ENCODE measurements at regions not wholly inside any gene's neighbourhood (a gene's known extent, or its start where the extent isn't known, plus 50 kb on each side); places are given as distances from the start of the nearest gene placed in this dataset.

- Histone ChIP-seq H3K4me1 (replicated peaks in 1 of 4; ENCODE audit: control insufficient read depth in 3 of 4, insufficient read depth in 4 of 4, low read length in 3 of 4) (peaks cover 0 to 21% (median 8%) of the 10 kb centered on the region in 4 experiments; a peak in 6 of 7 replicates), H3K27ac (ENCODE audit: low read depth, low read length) (no peak overlapping the region), H2BK5ac (ENCODE audit: low read depth, low read length) (no peak overlapping the region), H3K14ac (ENCODE audit: insufficient read length) (no peak overlapping the region), H3K9me3 (ENCODE audit: insufficient read depth in 2 of 2, low read depth in 1 of 2, low read length in 1 of 2) (no peaks in the 10 kb centered on the region), H2BK20ac (ENCODE audit: low read length) (no peak overlapping the region), H3K79me2 (ENCODE audit: control insufficient read depth in 1 of 2, insufficient read depth in 2 of 2, low read length in 2 of 2) (no peaks in the 10 kb centered on the region), H3K23ac (ENCODE audit: insufficient read length) (no peak overlapping the region), H3K27me3 (replicated peaks in 1 of 4; ENCODE audit: control insufficient read depth in 3 of 4, extremely low read depth in 1 of 4, insufficient read depth in 3 of 4, low read length in 3 of 4) (no peaks in the 10 kb centered on the region; a peak in 1 of 7 replicates), H4K8ac (ENCODE audit: extremely low read depth, insufficient read depth, low read length) (no peak overlapping the region), H4K20me1 (replicated peaks in 1 of 2; ENCODE audit: control insufficient read depth in 1 of 2, insufficient read depth in 2 of 2, low read length in 2 of 2) (no peaks in the 10 kb centered on the region), H4K5ac (ENCODE audit: insufficient read length, low read depth, low read length) (no peak overlapping the region), H3K36me3 (ENCODE audit: control insufficient read depth in 2 of 4, insufficient read depth in 4 of 4, low read length in 3 of 4) (no peaks in the 10 kb centered on the region), H2BK15ac (ENCODE audit: low read length) (no peak overlapping the region), H3K9ac (replicated peaks in 1 of 4; ENCODE audit: extremely low read depth in 1 of 4, low read depth in 3 of 4, low read length in 3 of 4) (no peak overlapping the region), H3K23me2 (ENCODE audit: low read depth, low read length) (no peaks in the 10 kb centered on the region), H3K18ac (ENCODE audit: extremely low read depth, low read length) (no peak overlapping the region; the same call in 1 of the 2 replicates), H4K91ac (replicated peaks; ENCODE audit: insufficient read length, low read length) (no peak overlapping the region), H3K4ac (replicated peaks; ENCODE audit: insufficient read length, low read depth, low read length) (no peak overlapping the region), H3K4me2 (ENCODE audit: insufficient read depth in 1 of 2, low read depth in 2 of 2, low read length in 2 of 2) (peak overlapping the region in 1 of 2 experiments; percentile 9; a peak in 1 of 4 replicates), H3K79me1 (ENCODE audit: low read depth, low read length) (no peaks in the 10 kb centered on the region), H2BK120ac (replicated peaks; ENCODE audit: low read depth, low read length) (no peak overlapping the region), H2BK12ac (ENCODE audit: low read depth, low read length) (no peak overlapping the region), H2AFZ (ENCODE audit: low read length) (no peak overlapping the region), H3K56ac (replicated peaks; ENCODE audit: insufficient read length, low read depth, low read length) (no peak overlapping the region), H3K4me3 (ENCODE audit: extremely low read depth in 1 of 4, insufficient read depth in 2 of 4, low read depth in 3 of 4, low read length in 4 of 4) (no peak overlapping the region), H2AK5ac (ENCODE audit: low read depth, low read length) (no peak overlapping the region)
- CTCF ChIA-PET (ENCODE audit: partially characterized antibody), result interaction anchor here (0.6 to 1.6 kb wide), 5 partner anchors 19 to 244 kb away, joined by 3 to 5 read pairs (median 4); no protein-coding TSS in a partner anchor
- WGBS, 2 experiments (ENCODE audit: extremely low coverage in 1 of 2, insufficient coverage in 1 of 2, insufficient read length in 1 of 2, insufficient replicate concordance in 2 of 2, low coverage in 1 of 2, low lambda C conversion rate in 2 of 2, missing lambda C conversion rate in 1 of 2), result 74% methylated on average over 14 of the region's 15 CpGs; no CpG with 5 or more reads in 1 of the 2 experiments
- POLR2A ChIA-PET (ENCODE audit: partially characterized antibody), result no interaction called here
- DNase-seq (ENCODE audit: low read depth in 1 of 2, low spot score in 2 of 2) (no peak), FAIRE-seq (no peak)
- TF ChIP-seq NANOG (IDR thresholded peaks at IDR 0.05; ENCODE audit: insufficient read depth, low read depth, low read length, poor library complexity, severe bottlenecking), result no peak
- no peak for TF ChIP-seq TAF7 (optimal IDR thresholded peaks at IDR 0.05; ENCODE audit: borderline replicate concordance, low read depth, low read length)
- no peak for TF ChIP-seq POU5F1 (IDR thresholded peaks at IDR 0.05; ENCODE audit: low read depth, low read length)
- TF ChIP-seq HDAC6 (IDR thresholded peaks at IDR 0.05; ENCODE audit: low read depth, low read length), result no peak
- no peak for TF ChIP-seq EGR1 (IDR thresholded peaks at IDR 0.05; ENCODE audit: borderline replicate concordance, low read depth, low read length)
- no peak for TF ChIP-seq MAX (IDR thresholded peaks at IDR 0.05)
- no peak for TF ChIP-seq SIRT6 (IDR thresholded peaks at IDR 0.05; ENCODE audit: low read length)
Measured at GRCh38 chr16:79407461-79408135, 192.9 kb downstream of the MAF start.

Data from H1 (cell line).